GM18507 (cell line): ENCODE measurements at regions not wholly inside any gene's neighbourhood (a gene's known extent, or its start where the extent isn't known, plus 50 kb on each side); places are given as distances from the start of the nearest gene placed in this dataset.
A peak's percentile ranks its signal among the peaks of the same experiment; 100 is the strongest.
"Not testable (repeated sequence)": the region's sequence is repeated elsewhere in the genome, so short reads cannot be mapped to it uniquely, and the experiment has no call there.

ENCODE experiments used
- DNase-seq: peaks from one replicate; pipeline ENCODE4 v3.0.0; 2011; ENCODE audit warnings: low read depth; ENCODE audit not compliant: insufficient read length; ENCODE audit errors: extremely low spot score
- FAIRE-seq: peaks from 2 replicates; lab custom pipeline; 2011; peaks lifted over from hg19 to GRCh38; lab: Jason Lieb, UNC

GRCh38 chr7:148507064-148507573 is 83.4 kb upstream of the C7orf33 start:
- peak; percentile 81 for FAIRE-seq
- peak; percentile 23 for DNase-seq

GRCh38 chr7:148507787-148508186 is 82.8 kb upstream of the C7orf33 start:
- FAIRE-seq: no peak
- no peak for DNase-seq

- no peak for FAIRE-seq
- no peak for DNase-seq
Measured at GRCh38 chr7:148514236-148514635, 76.3 kb upstream of the C7orf33 start.

GRCh38 chr7:148515237-148515636 is 75.3 kb upstream of the C7orf33 start:
- no peak for DNase-seq

GRCh38 chr7:148515728-148516695 is 74.6 kb upstream of the C7orf33 start:
- DNase-seq: no peak
- FAIRE-seq: no peak

More at GRCh38 chr7:148515237-148515636, 75.3 kb upstream of the C7orf33 start:
- FAIRE-seq: no peak

GRCh38 chr7:148519386-148519785 is 71.2 kb upstream of the C7orf33 start:
- not testable (repeated sequence) for FAIRE-seq, DNase-seq

- FAIRE-seq (no peak), DNase-seq (no peak)
Measured at GRCh38 chr7:148521271-148521670, 69.3 kb upstream of the C7orf33 start.

GRCh38 chr7:148523550-148523949 is 67.0 kb upstream of the C7orf33 start:
- FAIRE-seq (no peak), DNase-seq (no peak)

GRCh38 chr7:148524479-148525224 is 65.9 kb upstream of the C7orf33 start:
- no peak for FAIRE-seq
- DNase-seq: no peak

- FAIRE-seq: peak; percentile 96
- DNase-seq: peak; percentile 52
Measured at GRCh38 chr7:148527717-148528168, 62.8 kb upstream of the C7orf33 start.

GRCh38 chr7:148535217-148535616 is 55.3 kb upstream of the C7orf33 start:
- no peak for DNase-seq

GRCh38 chr7:148537435-148537834 is 53.1 kb upstream of the C7orf33 start:
- DNase-seq (no peak), FAIRE-seq (no peak)

More at GRCh38 chr7:148535217-148535616, 55.3 kb upstream of the C7orf33 start:
- no peak for FAIRE-seq

GRCh38 chr7:148540041-148540738 is 50.4 kb upstream of the C7orf33 start:
- DNase-seq: no peak
- FAIRE-seq: no peak
